ENCODE measurements at regions not wholly inside any gene's neighbourhood (a gene's known extent, or its start where the extent isn't known, plus 50 kb on each side); places are given as distances from the start of the nearest gene placed in this dataset.

DNA sequence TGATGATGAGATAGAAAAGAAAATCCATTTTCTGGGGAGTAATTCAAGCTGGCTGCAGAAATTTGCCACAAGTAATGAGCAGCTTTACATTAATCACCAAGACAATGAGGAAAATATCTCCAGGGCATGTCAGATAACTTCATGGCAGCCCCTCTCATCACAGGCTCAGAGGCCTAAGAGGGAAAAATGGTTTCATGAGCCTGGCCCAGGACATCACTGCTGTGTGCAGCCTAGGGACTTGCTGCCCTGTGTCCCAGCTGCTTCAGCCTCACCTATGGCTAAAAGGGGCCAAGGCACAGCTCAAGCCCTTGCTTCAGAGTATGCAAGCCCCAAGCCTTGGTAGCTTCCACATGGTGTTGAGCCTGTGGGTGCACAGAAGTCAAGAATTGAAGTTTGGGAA, 161.7 kb downstream of the OPA1 start:
- DNase-seq: no peak

DNA sequence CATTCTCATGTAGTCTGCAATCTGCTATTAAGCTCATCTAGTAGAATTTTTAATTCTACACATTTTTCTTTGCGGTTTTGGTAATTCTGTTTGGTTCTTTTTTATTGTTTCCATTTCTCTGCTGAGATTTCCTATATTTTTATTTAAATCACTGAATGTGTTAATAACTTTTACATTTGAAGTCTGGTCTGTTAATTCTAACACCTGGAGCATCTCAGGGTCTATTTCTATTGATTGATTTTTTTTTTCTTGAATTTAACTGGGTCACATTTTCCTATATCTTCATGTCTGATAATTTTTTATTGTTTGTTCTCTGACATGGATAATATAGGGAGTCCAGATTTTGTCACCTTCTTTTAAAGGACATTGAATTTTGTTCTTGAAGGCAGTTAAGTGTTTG, 163.5 kb downstream of the OPA1 start:
- no peak for DNase-seq

- DNase-seq: no peak
Observed at GRCh38 chr3:193757457-193757856, 164.4 kb downstream of the OPA1 start.

DNA sequence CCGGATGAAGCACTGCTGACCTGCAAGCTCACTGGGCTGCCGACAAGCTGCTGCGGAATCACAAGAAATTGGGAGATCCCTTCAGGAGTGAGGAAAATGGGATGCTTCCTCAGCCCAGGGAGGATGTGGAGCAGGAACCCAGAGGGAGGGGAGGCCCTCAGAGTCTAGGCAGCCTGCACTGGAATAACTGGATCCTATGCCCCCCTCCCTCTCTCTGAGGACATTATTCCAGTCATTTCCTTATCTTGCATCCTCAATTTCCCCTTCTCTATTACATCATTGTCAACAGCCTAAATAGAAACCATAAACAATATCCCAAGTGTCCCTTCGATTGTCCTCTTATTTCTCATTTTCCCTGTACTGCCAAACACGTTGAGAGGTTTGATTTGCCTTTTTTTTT, 169.0 kb downstream of the OPA1 start:
- DNase-seq: no peak

GRCh38 chr3:193762657-193763056, 169.6 kb downstream of the OPA1 start:
- DNase-seq: no peak

DNA sequence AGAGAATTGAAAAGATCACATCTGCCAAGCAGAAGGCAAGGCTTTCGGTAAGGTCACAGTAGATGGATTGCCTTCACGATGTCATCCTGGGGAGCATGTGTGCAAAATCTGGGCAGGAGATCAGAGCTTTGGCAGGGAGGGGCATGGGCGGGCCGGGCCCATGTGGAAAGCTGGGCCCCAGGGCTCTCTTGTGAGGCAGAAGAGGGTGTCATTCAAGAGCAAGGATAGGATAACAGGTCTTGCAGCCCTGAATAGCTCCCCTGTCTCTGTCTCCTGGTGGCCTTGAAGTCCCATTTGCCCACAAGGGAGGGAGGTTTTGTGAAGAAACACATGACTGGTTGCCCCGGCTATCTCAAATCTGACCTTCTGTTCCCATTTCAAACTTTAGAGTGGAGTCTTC, 172.0 kb downstream of the OPA1 start:
- DNase-seq: no peak

GRCh38 chr3:193767353-193768069, 174.5 kb downstream of the OPA1 start:
- no peak for DNase-seq

DNA sequence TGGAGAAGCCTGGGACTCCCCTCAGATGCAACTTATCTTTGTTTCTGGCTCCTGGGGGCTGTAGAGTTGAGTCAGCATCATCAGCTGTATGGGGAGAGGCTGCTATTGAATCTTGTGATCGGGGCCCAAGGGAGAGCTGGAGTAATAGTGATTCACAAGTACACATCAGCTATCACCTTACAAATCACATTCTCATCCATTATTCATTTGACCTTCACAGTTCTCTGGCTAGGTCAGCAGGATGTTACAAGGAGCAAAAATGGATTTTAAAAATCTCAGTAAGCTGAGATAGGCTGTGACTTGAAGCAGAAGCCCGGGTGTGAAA, 175.0 kb downstream of the OPA1 start:
- no peak for DNase-seq

- DNase-seq: no peak
Observed at GRCh38 chr3:193769437-193769836, 176.4 kb downstream of the OPA1 start.

- no peak for DNase-seq
Observed at GRCh38 chr3:193771011-193771652, 178.1 kb downstream of the OPA1 start.

GRCh38 chr3:193771653-193772421, 178.8 kb downstream of the OPA1 start:
- DNase-seq: no peak

GRCh38 chr3:193772422-193772763, 179.4 kb downstream of the OPA1 start:
- DNase-seq: no peak

GRCh38 chr3:193773266-193774220, 180.5 kb downstream of the OPA1 start:
- no peak for DNase-seq

DNA sequence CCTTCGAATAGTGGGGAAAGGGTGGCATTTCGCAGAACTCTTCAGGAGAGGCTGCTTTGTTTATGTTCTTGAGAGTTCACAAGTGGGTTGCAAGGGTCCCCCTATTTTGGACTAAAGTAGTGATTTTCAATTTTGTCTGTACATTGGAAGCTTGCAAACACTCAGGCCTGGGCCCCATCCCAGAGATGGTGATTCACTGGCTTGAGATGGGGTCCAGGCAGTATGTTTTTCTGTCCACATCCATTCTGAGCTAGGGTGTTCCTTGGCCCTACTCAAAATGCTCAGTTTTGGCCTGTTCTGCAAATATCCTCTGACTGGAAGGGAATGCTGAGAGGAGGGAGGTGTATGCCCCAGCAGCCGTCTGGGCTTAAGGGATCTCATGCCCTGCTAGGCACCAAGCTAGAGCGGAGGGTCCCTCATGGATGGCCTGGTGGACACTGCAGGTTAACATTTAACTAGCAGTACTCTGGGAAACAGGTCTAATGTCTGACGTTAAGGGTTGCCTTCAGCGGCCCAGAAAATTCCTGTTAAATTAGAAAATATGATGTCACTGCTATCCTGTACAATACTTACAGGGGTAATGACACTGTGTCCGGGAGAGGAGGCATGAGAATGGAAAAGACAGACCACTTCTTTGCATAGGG, 181.4 kb downstream of the OPA1 start:
- DNase-seq: no peak

- no peak for DNase-seq
Observed at GRCh38 chr3:193774916-193775285, 181.9 kb downstream of the OPA1 start.

GRCh38 chr3:193775421-193776077, 182.5 kb downstream of the OPA1 start:
- DNase-seq: no peak

- DNase-seq: no peak
Observed at GRCh38 chr3:193776626-193777358, 183.8 kb downstream of the OPA1 start.

DNA sequence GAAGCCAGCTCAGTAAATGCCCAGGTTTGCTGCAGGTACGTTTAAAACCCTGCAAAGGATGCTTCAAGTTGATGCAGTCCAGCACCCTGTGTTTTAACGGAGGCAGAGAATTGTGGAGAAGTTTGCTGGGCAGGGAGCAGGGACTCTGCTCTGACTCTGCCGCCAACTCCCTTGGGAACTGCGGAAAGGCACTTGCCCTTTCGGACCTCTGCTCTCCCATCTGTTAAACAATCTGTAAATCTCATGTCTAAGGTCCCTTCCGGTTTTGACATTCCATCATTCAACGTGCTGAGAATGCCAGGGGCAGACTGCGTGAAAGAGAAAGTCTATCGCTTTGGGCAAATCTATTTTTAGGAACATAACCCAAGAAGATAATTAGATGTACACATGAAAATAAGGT, 184.5 kb downstream of the OPA1 start:
- no peak for DNase-seq

GRCh38 chr3:193778676-193779075, 185.7 kb downstream of the OPA1 start:
- DNase-seq: no peak

GRCh38 chr3:193779933-193780332, 186.9 kb downstream of the OPA1 start:
- DNase-seq: no peak

GRCh38 chr3:193780397-193780796, 187.4 kb downstream of the OPA1 start:
- DNase-seq: no peak
